ENCODE measurements at regions not wholly inside any gene's neighbourhood (a gene's known extent, or its start where the extent isn't known, plus 50 kb on each side); places are given as distances from the start of the nearest gene placed in this dataset.

- peak; percentile 5 for TF ChIP-seq CTCF (IDR thresholded peaks at IDR 0.05; ENCODE audit: borderline replicate concordance, control extremely low read depth, extremely low read depth, insufficient read depth, missing control alignments)
- DNase-seq (ENCODE audit: low spot score), result no peak
- in situ Hi-C loops (cut with MboI; ENCODE audit: low sequenced_read_pairs, unreplicated experiment), result no loop called here
Observed at GRCh38 chr1:63189677-63190076, 132.7 kb upstream of the FOXD3 start.

- in situ Hi-C loops (cut with MboI; ENCODE audit: low sequenced_read_pairs, unreplicated experiment), result no loop called here
- no peak for DNase-seq (ENCODE audit: low spot score)
- TF ChIP-seq CTCF (IDR thresholded peaks at IDR 0.05; ENCODE audit: borderline replicate concordance, control extremely low read depth, extremely low read depth, insufficient read depth, missing control alignments), result no peak
Observed at GRCh38 chr1:63190171-63190570, 132.2 kb upstream of the FOXD3 start.

GRCh38 chr1:63198871-63199394 lies 123.4 kb upstream of the FOXD3 start:
- in situ Hi-C loops (cut with MboI; ENCODE audit: low sequenced_read_pairs, unreplicated experiment), result no loop called here
- TF ChIP-seq CTCF (IDR thresholded peaks at IDR 0.05; ENCODE audit: borderline replicate concordance, control extremely low read depth, extremely low read depth, insufficient read depth, missing control alignments), result no peak

GRCh38 chr1:63199706-63200335 lies 122.5 kb upstream of the FOXD3 start:
- DNase-seq (ENCODE audit: low spot score), result no peak
- no peak for TF ChIP-seq CTCF (IDR thresholded peaks at IDR 0.05; ENCODE audit: borderline replicate concordance, control extremely low read depth, extremely low read depth, insufficient read depth, missing control alignments)
- in situ Hi-C loops (cut with MboI; ENCODE audit: low sequenced_read_pairs, unreplicated experiment), result no loop called here

More at GRCh38 chr1:63198871-63199394, 123.4 kb upstream of the FOXD3 start:
- DNase-seq (ENCODE audit: low spot score), result no peak

- in situ Hi-C loops (cut with MboI; ENCODE audit: low sequenced_read_pairs, unreplicated experiment), result no loop called here
- no peak for TF ChIP-seq CTCF (IDR thresholded peaks at IDR 0.05; ENCODE audit: borderline replicate concordance, control extremely low read depth, extremely low read depth, insufficient read depth, missing control alignments)
- DNase-seq (ENCODE audit: low spot score), result no peak
Observed at GRCh38 chr1:63200676-63201075, 121.7 kb upstream of the FOXD3 start.

- in situ Hi-C loops (cut with MboI; ENCODE audit: low sequenced_read_pairs, unreplicated experiment), result no loop called here
- DNase-seq (ENCODE audit: low spot score), result no peak
- TF ChIP-seq CTCF (IDR thresholded peaks at IDR 0.05; ENCODE audit: borderline replicate concordance, control extremely low read depth, extremely low read depth, insufficient read depth, missing control alignments), result no peak
Observed at GRCh38 chr1:63203641-63204040, 118.7 kb upstream of the FOXD3 start.

Data from GM13976 (cell line).